GM18499 (cell line): ENCODE measurements at regions not wholly inside any gene's neighbourhood (a gene's known extent, or its start where the extent isn't known, plus 50 kb on each side); places are given as distances from the start of the nearest gene placed in this dataset.

Source experiments
- ATAC-seq: cut with Tn5 transposase; IDR thresholded peaks from one replicate; pipeline ENCODE4 v1.9.1; 2021; ENCODE audit warnings: moderate number of reproducible peaks; ENCODE audit not compliant: insufficient read depth, unreplicated experiment

DNA sequence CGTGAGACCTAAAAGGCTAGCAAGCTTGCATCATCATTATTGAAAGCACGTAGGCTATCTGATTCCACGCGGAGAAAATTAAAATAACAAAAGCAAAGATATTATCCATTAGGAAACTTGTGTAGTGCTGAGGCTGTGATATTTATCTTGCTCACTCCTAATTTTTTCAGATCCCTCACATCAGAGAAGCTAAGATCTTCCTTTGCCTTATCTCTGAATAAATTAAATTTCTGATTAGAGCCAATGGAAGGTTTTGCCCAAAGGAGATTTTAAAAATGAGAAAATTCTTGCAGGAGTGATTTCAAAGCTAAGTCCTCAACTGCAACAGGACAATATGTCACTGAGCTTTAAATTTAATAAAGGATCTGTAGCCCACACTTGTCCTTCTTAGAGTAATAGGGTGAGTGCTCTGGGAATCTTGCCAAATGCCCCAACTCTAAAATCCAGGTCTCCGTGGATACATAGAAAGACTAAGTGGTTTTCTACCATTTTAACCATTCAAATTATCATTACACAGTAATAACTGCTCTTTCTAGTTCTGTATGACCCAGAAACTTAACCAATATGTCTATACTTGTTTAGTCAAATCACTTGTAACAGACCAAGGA lies 295.0 kb downstream of the CAAP1 start:
- ATAC-seq, result no peak

DNA sequence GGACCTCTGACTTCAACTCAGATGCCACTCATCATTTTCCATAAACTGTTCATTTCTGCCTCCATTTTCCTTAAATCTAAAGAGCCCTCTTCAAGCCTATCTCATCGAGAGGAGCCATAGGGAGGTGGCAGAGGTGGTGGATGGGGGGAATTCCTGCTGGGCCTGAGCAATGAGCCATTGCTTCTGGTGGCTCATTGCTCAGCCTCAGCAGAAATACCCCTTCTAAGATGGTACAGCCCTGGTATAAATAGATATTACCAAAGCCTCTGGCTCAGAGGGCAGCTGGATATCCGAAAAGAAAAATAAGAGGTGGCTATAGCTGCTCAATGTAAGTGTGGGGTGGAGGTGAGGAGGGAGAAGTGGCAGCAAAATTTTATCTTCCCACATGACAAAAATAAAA lies 313.5 kb downstream of the CAAP1 start:
- ATAC-seq, result no peak

DNA sequence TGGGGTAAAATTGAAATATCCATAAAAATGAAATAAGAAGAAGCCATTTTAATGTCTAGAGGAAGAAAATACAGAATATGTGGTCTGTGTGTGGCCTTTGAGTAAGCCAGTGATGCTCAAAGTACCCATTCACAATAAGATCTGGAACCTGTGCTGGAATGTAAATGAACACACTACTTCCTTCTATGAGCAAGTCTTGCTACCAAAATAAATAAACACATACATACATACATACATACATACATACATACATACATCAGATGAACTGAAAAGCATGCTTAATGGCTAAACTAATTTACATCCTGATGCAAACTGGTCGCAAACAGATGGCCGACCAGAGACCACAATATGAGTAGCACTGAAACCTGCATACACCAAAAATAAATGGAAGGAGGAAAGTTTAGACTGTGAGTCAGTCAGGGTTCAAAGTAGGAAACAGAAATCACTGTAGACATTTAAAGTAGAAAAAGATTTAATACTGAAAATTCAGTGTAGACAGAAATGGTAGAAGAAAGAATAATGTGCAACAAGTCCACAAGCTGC lies 317.6 kb downstream of the CAAP1 start:
- no peak for ATAC-seq

DNA sequence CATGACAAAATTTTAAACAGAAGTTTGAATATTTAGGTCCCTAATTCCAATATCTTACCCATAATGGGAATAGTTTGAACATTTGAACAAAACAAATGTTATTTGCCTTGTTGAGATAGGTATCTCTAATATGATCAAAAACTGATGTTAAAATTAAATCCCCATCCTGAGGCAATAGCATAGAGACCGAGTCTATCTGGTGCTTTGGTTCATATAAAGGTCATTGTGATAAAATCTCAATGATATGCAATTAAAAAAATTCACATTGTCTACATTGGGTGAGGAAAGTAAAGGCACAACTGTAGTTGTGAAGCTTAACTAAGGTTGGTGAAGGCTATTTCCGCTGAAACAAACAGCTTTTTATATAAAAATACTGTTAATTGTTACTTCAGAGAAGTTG lies 318.3 kb downstream of the CAAP1 start:
- no peak for ATAC-seq

DNA sequence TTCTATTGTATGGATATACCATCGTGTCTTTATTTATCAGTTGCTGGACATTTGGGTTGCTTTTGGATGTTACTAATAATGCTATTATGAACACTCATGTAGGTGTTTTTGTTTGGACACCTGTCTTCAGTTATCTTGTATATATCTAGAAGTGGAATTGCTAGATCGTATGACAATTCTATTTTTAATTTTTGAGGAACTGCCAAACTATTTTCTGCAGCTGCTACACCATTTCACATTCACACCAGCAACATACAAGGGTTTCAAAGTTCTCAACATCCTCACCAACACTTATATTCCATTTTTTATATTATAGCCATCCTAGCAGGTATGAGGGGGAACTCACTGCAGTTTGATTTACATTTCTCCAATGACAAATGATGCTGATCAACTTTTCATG lies 324.6 kb downstream of the CAAP1 start:
- no peak for ATAC-seq

DNA sequence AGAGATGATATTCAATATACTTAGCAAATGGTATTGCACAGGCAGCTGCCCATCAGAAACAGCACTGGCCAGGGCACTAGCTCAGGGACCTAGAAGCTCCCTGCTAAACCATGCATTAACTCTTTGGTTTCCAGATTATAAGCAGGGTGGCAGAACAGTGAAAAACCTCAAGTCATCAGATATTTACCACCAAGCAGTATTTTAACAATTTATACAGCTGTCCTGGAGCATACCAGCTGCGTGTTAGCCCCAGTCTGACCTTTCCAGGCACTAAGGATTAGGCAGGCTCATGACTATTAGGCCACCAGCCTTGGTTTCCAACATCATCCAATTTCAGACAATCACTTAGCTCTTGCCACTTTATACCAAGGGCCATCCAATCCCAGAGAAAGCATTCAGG lies 326.5 kb downstream of the CAAP1 start:
- no peak for ATAC-seq

DNA sequence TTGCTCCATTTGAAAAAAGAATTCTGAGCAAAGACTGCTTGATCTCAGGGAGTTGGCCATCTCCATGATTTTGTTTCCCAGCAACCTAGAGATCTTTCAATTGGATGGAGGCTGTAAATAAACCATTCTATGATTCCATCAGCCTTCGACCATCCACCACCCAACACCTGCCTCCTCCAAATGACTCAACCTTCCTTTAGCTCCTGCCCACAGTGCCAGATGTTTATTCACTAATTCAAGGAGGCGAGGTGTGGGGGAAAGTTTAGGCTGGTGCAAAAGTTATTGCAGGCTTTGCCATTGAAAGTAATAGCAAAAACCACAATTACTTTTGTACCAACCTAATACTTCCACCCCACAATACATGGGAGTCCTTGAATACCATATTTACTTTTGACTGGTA lies 327.5 kb downstream of the CAAP1 start:
- no peak for ATAC-seq

DNA sequence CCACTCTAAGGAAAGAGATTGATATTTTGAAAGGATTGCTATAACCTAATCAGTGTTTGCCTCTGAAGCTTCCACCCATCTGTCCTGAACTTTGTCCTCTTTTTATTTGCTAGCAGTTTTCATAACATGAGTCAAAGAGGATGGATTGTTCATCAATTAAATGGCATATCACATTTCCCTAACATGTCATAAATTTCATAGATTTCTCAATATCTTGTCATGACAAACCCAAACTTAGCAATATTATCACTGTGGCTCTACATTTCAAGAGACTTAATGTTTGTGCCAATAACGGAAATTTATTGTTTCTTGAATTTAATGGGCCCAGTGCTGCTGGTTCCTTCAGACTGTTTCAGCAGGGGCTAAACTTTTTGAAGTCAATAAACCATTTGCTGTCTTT lies 330.3 kb downstream of the CAAP1 start:
- no peak for ATAC-seq

DNA sequence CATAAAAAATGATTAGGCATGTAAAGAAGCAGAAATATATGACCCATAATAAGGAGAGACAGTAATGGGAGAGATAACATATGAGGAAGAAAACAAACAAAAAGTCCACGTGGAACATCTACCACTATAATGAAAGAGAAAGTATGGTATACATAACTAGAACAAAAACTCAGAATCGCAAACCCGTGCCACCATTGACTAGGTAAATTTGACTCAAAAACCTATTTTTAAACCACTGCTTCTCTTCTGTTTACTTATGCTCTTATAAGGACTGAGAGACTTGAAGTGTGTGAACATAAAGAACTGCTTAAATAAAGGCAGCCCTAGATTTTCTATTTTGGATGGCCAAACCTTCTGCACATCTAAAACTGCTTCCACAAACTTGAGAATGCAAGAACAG lies 330.7 kb downstream of the CAAP1 start:
- no peak for ATAC-seq

DNA sequence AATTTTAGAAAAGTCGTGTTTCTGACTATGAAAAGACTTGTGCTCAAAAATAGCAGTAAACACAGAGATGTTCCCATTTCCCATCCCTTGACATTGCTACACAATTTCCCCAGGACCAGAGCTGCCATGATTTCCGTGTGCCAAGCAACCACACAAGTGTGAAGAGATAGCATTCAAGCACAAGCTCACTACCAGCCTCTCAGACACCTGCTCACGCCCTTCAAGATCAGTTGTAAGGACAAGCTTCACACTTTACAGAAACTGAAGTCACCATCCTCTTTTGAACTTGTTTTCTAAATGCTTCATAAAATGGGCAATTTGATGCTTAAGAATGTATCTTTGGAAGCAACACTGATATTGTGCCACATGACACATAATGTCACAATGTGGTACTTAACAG lies 333.1 kb downstream of the CAAP1 start:
- no peak for ATAC-seq

DNA sequence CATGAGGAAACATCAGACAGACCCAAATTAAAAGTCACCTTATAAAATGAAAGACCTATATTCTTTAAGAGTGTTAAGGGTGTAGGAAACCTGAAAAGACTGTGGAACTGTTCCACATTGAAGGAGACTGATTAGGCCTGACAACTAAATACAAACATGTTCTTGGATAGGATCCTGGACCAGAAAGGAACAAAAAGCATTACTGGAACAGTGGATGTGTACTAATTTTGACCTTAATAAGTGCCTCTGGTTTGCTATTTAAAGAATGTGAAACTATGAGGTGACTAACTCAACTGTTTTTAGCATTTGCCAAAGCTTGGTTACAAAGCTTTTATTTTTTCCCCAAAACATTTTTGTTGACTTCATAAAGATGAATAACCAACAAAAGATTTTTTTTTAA lies 340.6 kb downstream of the CAAP1 start:
- no peak for ATAC-seq

DNA sequence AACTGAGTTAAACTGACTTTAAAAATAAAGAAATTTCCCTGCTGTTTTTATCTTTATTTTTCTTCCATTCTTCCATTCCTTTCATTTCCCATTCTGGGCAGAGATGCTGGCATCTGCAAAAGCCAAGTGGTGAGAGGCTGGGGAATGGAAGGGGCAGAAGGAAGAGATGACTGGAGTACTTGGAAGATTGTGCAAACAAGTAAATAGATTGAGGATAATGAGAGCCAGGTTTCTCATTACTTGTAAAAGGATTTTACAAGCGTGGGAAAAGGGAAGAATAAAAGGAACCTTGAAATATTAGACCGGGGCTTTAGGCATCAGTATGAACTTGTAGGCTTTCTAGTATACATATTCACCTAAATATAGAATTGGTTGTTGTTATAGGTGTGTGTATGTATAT lies 341.2 kb downstream of the CAAP1 start:
- ATAC-seq, result no peak

DNA sequence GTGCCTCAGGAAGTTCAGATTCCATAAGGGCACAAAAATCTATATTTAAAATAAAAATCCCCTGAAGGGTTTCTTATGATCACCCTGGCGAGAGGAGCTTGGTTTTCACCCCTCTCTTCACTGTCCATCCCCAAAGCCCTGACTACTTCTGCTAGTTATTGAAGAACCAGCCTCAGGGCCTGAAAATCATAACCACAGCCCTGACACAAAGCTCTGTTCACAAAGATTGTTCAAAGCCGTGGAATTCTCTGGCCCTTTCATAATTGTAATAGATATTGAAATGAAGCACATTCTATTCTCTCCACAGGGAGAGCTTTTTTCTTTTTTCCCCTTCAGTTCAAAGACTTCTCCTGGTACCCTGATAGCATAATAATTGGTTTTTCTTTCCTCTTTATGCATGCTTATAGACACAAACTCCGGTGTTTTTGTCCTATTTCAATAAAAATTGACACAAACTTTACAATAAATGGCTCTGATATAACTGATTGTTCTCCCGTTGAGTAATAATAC lies 343.8 kb downstream of the CAAP1 start:
- no peak for ATAC-seq

DNA sequence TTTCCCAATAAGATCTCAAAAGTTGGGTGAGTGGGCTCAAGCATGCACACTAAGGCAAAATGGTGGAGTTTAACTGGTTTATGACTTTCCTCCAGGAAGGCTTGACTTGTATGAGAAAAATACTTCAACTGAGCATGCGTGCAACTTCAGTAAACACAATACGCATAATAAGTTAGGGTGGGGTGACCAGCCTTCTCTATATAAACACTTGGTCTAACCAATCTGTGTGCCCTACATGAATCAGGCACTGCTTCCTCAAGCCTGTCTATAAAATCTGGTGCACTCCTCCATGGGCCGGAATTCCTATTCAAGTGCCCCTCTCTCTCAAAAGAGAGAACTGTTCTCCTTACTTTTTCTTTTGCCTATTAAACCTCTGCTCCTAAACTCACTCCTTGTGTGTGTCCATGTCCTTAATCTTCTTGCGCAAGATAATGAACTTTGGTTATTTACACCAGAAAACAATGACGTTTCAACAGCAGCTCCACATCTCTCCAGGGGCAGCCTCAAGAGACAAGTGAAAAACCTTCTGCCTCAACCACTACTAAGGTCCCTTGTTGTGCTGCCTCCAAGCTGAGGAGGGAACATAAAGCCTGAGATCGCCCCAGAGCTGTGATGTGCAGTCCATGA lies 352.6 kb downstream of the CAAP1 start:
- ATAC-seq, result no peak

DNA sequence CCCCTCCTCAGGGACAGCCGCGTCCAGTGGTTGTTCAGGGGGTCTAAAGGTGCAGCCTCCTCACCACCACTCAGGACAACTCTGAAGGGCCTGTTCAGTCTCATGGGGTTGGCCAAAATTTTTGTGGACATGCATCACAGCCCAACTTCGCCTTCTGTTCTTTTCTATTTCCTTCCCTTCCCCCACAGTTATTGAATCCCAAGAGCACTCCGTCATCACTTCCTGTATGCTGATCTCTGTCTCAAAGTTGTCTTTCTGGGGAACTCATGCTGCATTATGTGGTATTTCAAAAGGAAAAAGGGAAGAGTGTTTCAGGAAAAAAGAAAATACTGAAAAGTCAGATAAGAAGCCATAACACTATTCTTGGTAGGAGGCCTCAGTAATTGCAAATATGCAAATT lies 355.4 kb downstream of the CAAP1 start:
- no peak for ATAC-seq

DNA sequence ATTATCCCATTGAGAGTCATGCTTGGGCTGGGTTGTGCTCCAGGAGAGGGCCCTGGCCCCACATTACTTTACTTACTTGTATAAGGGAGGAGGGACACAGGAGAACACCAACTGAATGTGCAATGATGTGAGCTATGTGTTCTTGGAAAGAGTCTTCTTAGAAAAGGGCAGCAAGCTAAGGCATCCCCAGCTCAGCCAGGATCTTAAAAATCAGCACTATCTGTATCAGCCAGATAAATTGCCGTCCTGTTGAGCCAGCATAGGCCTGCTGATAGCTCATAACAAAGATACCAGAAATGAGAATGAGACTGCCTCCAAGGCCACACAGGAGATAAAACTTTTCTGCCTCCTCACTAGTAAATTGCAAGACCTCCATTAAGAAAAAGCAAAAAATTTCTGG lies 357.5 kb downstream of the CAAP1 start:
- ATAC-seq, result no peak

DNA sequence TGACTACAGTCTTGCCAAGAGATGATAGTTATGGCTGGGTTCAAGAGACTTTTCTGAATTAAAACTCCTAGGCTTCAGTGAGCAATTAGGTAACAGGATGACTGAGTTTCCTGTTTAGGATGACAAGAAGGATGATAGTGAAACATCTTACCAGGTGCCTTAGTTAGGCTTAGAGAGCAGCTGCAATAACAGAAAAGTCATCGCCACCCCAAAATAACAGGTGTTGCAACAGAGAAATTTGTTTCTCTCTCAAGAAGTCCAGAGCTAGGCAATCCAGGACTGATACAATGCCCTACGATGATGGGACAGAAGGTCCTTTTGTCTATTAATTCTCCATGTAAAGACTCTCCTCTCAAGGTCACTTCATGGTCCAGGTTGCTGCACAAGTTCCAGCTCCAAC lies 361.8 kb downstream of the CAAP1 start:
- no peak for ATAC-seq

DNA sequence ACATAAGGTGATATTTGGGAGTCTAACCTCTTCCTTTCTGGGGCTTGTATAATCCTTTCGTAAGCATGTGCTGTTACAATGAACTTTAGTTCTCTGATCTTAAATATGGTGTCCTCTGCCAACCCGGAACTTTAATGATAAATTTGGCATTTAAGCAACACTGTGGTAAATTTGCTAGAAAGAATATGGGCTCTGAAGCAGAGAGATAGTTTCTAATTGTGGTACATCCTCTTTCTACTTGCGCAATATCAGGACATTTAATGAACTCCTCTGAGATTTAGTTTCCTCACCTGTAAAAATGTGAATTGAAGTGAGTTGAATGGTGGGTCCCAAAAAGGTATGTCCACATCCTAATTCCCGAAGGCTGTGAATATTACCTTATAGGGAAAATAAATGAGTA lies 364.7 kb downstream of the CAAP1 start:
- no peak for ATAC-seq

DNA sequence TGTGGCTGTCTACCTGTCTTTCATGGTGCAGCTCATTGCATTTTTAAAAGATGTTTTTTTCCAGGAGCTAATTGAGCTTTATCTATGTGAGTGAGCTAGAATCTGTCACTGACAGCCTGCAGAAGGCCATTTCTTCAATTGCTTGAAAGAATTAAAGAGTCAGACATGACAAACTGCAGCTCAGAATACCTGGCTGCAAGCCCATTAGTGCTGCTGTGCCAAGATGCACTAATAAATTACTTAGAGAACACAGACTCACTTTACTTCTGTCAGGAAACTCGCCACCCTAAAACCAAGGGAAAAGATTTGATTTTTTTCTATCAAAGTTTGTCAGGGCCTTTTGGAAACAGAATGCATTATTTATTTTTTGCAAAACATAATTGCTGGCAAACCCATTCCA lies 368.3 kb downstream of the CAAP1 start:
- no peak for ATAC-seq

DNA sequence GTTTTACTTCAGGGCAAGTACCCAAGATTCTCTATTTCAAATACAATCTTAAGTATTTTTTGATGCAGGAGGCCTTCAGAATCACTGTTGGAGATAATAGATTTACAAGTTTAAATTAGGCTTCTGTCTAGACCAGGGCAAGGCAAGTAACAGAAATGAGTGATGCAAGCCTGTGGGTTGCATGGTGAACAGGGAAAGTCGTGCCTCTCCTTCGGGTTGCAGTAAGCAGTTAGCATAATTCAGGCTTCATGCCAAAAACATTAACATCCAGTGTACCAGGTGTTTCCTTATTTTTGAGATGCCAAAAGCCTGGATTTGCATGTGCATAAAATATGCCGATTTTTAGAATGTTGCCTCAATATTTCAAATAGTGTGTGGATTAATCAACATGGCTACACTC lies 369.0 kb downstream of the CAAP1 start:
- ATAC-seq, result no peak

DNA sequence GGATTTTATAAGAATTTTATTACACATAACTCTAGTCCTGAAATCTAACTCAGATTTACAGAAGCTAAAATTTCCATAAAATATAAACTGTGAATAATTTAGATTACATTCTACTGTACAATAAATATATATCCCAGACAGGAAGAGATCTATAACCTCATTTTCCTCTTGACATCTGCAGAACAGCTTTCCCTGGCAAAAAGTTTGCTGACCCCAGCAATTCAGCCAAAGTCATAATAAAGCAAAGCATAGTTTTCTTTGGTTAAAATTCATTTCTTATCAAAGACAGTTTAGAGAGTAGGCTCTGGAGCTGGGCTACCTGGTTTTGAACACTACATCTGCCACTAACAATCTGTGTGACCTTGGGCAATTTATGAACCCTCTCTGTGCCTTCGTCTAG lies 372.5 kb downstream of the CAAP1 start:
- ATAC-seq, result no peak

DNA sequence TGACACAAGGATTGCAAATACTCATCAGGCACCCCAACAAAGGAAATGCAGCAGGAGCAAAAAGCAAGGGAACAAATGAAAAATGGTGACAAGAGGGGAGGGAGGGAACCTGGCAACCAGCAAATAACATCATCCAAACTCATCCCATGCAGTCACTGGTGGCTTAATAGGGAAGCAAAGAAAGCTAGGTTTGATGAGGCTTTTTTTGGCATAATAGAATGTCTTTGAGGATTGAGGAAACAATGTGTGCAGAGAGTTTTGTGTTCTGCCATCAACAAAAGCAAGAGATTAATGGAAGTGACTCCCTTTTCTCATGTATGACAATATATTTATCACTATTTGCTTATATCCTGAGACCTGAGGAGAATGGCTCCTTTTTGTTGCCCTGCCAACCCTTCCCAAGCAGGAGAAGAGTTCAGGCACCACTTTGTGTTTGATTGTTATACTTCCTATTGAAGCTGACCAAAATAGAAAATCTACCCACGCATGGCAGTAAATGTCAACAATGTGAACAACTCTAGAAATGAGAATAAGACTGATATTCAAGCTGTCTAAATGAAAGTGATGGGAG lies 375.7 kb downstream of the CAAP1 start:
- ATAC-seq, result no peak
